VCaP (cell line): ENCODE measurements at regions not wholly inside any gene's neighbourhood (a gene's known extent, or its start where the extent isn't known, plus 50 kb on each side); places are given as distances from the start of the nearest gene placed in this dataset.

Source experiments
- H3K27ac ChIP-seq: fragments of 450-650 bp; 2 replicates; pipeline ENCODE4 v1.5.1; 2017
- TF ChIP-seq, protein P1 (sequence below): fragments of 450-650 bp; conservative IDR thresholded peaks from 2 replicates; pipeline ENCODE4 v1.5.1; 2017; ENCODE audit warnings: mild to moderate bottlenecking, moderate library complexity

DNA sequence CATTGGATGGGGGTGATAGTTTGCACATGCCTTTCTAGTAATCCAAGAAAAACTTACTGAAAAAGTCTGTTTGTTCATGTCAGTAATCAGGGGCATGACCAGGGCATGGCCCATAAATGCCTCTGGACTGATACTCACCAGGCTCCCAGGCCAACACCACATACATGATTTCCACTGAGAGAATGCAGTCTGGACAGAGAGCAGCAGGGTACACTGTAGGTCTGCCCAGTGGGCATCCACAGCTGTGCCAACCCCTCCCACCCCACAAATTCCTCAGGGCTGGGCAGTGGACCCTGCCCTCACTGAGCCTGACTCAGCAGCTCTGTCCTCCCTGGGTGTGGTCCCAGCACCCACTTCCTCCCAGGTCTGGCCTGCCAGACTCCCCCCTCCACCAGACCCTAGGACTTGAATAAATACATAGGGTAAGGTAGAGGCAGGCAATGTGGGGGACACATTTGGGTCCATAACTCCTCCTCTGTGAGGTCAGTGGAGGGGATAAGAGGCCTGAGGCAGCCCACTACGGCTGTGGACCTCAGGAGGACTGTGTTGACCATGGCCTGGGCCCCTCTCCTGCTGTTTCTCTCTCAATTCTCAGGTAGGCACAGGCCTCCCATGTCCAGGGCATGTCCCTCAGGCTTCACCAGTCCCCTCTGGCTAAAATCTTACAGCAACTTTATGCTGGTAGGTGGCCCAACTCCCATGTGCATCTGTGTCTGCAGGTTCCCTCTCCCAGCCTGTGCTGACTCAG lies 92.2 kb upstream of the TOP3B start:
- TF ChIP-seq, protein P1, sequence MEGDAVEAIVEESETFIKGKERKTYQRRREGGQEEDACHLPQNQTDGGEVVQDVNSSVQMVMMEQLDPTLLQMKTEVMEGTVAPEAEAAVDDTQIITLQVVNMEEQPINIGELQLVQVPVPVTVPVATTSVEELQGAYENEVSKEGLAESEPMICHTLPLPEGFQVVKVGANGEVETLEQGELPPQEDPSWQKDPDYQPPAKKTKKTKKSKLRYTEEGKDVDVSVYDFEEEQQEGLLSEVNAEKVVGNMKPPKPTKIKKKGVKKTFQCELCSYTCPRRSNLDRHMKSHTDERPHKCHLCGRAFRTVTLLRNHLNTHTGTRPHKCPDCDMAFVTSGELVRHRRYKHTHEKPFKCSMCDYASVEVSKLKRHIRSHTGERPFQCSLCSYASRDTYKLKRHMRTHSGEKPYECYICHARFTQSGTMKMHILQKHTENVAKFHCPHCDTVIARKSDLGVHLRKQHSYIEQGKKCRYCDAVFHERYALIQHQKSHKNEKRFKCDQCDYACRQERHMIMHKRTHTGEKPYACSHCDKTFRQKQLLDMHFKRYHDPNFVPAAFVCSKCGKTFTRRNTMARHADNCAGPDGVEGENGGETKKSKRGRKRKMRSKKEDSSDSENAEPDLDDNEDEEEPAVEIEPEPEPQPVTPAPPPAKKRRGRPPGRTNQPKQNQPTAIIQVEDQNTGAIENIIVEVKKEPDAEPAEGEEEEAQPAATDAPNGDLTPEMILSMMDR = no peak
- no peak overlapping the region for H3K27ac ChIP-seq

DNA sequence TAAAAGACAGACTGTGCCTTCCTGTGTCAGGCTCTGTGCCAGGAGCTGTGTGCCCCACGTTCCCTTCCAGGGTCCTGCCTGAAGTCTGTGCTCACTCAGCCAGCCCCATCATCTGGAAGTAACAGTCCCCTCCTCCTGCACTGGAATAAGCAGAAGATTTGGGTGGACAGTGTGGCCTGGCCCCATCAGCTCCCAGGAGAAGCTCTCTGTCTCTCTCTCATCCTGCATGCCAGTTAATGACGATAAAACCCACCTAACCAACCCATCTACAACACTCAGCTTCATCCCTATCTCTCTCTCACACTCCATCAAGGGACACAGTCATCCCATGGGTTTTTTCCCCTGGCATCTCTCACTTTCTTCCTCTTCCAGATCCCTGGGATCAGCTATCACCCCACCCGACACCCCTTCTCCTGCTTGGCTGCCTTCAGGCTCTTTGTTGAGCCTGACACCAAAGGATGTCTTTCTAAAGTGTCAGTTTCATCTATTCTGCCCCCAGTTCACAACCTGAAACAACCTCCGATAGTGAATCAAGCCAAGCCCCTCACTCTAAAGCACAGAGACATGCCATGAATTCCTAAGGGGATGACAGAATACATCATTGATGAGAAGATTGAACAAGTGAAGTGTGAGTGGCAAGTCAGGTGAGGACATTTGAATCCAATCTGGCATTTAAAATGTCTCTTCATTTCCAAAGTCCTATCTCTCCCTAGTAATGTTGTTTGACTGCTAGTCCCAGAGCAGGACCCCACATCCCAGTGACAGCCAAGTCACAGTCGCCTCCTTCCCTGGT lies 91.4 kb upstream of the TOP3B start:
- TF ChIP-seq, protein P1 = no peak
- no peak overlapping the region for H3K27ac ChIP-seq

DNA sequence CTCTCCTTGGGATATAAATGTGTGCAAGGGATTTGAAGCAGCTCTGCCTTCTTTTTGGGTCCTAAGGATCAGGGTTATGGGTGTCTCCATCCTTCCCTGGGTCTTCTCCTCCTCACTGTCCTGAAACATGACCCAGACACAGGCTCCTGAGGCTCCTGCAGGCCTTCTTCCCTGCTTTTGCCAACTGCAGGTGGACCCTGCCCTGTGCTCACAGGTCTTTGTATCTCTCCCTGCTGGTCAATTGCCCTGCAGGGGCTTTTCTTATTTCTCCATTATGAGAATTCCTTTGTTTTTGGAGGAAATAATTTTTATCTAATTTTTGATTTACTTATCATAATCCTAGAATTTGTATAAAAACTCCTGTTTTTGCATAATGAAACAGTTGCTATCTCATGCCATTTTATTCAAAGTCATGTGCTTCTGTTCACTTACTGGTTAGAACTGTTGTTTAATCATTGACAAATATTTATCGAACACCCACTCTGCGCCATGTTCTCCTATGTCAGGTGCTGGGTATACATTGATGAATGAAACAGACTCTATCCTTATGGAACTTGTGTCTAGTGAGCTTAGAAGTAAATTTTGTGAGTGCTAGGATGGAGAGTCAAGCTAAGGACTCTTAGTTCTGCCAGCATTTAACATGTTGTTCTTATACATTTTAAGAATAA lies 89.7 kb upstream of the TOP3B start:
- TF ChIP-seq, protein P1 = no peak
- H3K27ac ChIP-seq = no peak overlapping the region

DNA sequence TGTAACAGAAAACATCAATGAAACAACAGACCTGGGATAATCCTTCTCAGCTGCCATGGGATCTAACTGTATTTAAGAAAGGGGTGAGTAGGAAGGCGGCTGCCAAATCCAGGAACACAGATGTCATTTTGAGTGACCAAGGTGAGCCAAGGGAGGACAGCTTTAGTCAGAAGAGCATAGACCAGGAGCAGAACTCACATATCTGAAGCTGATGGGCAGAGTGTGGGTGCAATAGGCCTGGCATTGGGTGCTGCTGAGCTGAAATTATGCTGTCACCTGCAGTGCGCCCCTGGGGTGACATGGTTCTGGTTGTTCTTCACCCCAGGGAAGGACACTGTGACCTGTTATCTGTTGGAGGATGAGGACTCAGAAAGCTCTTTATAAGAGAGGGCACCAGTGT lies 88.9 kb upstream of the TOP3B start:
- TF ChIP-seq, protein P1 = no peak
- no peak overlapping the region for H3K27ac ChIP-seq

DNA sequence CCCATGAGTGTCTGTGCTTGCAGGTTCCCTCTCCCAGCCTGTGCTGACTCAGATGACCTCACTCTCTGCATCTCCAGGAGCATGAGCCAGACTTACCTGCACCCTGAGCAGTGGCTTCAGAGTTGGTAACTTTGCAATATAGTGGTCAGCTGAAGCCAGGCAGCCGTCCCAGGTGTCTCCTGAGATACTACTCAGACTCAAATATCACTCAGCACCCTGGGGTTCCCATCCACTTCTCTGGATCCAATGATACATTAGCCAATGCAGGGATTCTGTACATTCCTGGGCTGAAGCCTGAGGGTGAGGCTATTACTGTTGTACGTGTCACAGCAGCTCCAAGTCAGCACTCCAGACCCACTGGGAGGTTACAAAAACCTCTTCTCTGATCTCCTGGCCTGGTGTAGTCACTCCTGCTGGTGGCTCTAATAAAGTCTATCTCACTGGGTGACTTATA lies 87.8 kb upstream of the TOP3B start:
- TF ChIP-seq, protein P1 = no peak
- H3K27ac ChIP-seq = no peak overlapping the region

DNA sequence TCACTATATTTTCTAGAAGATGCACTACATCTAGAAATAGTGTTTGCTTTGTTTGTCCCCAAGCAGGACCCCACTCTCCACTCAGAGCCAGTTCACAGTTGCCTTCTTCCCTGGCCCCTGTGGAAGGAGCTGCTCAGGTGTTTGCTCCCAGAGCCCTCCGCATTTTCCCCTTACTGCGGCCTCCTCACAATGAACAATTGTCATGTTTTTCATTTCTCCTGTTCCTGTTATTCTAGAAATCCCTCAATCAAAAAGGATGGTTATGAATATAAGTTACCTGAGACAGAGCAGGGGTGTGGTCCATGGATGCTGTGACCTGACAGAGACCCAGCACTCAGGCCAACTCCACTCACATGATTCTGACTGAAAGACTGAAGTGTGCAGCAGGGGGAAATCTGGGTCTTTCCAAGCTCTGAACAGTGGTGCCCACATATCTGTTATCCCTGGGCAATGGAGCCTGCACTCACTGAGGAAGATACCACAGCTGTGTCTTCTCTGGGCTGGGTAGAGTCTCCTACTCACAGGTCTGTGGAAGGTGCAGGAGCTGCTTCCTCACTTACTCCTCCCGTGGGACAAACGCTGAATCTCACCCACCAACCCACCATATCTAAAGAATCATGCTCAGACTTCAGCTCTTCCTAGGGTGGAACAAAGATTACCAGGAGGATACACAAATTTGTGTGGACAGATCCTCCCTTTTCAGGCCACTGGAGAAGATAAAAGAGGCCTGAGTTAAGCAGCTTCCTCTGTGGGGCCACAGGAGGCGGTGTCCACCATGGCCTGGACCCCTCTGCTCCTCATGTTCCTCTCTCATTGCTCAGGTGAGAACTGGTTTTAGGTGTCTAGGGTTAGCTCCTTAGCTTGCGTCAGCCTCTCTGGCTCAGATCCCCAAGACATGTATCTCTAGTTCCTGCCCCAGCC lies 87.1 kb upstream of the TOP3B start:
- H3K27ac ChIP-seq = no peak overlapping the region
- TF ChIP-seq, protein P1 = no peak
